Calu3 (cell line): ENCODE measurements at regions not wholly inside any gene's neighbourhood (a gene's known extent, or its start where the extent isn't known, plus 50 kb on each side); places are given as distances from the start of the nearest gene placed in this dataset.

Experiments used
- BruUV-seq: library from RNA; stranded (reverse); fragments of 400-500 nt; replicated peaks from 2 replicates; lab custom pipeline; 2021; lab: Mats Ljungman, UMichigan
- CTCF ChIA-PET: fragments of 300-600 bp; sonication (Branson Sonifier 250); formaldehyde crosslinking; loops from one replicate; lab custom pipeline; 2022; ENCODE audit warnings: antibody characterized with exemption; lab: Charles Lee
- DNase-seq: peaks from one replicate; pipeline ENCODE4 v3.0.0; 2022
- H3K27ac Mint-ChIP-seq: one replicate; pipeline ENCODE4 v1.8.0; 2022; ENCODE audit warnings: mixed read lengths; ENCODE audit not compliant: unreplicated experiment
- H3K27me3 Mint-ChIP-seq: one replicate; pipeline ENCODE4 v1.8.0; 2022; ENCODE audit warnings: mixed read lengths; ENCODE audit not compliant: unreplicated experiment
- H3K36me3 Mint-ChIP-seq: one replicate; pipeline ENCODE4 v1.8.0; 2022; ENCODE audit warnings: mild to moderate bottlenecking, moderate library complexity, mixed read lengths; ENCODE audit not compliant: insufficient read depth, unreplicated experiment
- H3K4me1 Mint-ChIP-seq: one replicate; pipeline ENCODE4 v1.8.0; 2022; ENCODE audit warnings: mild to moderate bottlenecking, low read depth, mixed read lengths; ENCODE audit not compliant: unreplicated experiment
- H3K4me3 Mint-ChIP-seq: one replicate; pipeline ENCODE4 v1.8.0; 2022; ENCODE audit warnings: mild to moderate bottlenecking, low read depth, moderate library complexity, mixed read lengths; ENCODE audit not compliant: unreplicated experiment
- H3K9me3 Mint-ChIP-seq: one replicate; pipeline ENCODE4 v1.8.0; 2022; ENCODE audit warnings: low read depth, mixed read lengths; ENCODE audit not compliant: unreplicated experiment
- intact Hi-C: fragments of 100-400 bp; cut with micrococcal nuclease; formaldehyde crosslinking; loops from one replicate; pipeline ENCODE4 v1.10.0; 2022; ENCODE audit not compliant: unreplicated experiment
- TF ChIP-seq, protein P1 (sequence below): fragments of 200-600 bp; IDR thresholded peaks from one replicate; pipeline ENCODE4 v1.8.0; 2022; ENCODE audit warnings: antibody characterized with exemption; ENCODE audit not compliant: unreplicated experiment

DNA sequence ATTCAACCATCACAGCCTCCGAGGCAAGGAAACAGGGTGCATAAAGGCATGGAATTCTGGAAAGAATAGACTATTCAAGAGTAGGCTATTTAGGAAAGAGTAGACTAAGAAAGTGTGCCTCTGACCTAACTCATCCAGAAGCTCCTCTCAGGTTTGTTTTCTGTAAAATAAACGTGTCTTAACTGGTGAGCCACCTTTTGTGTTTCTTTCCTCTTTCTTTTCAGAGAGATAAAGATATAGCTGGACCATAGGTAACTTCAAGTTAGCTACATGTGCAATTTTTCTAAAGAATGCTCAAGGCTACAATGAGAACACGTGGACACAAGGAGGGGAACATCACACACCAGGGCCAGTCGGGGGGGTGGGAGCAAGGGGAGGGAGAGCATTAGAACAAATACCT lies 577.0 kb downstream of the TYW1 start:
- no peak overlapping the region for H3K27ac Mint-ChIP-seq
- BruUV-seq = no TSS peak
- no peaks in the 10 kb centered on the region for H3K36me3 Mint-ChIP-seq
- H3K9me3 Mint-ChIP-seq = peaks cover 3% of the 10 kb centered on the region
- DNase-seq = no peak
- no peaks in the 10 kb centered on the region for H3K27me3 Mint-ChIP-seq
- no peak overlapping the region for H3K4me3 Mint-ChIP-seq
- TF ChIP-seq, protein P1, sequence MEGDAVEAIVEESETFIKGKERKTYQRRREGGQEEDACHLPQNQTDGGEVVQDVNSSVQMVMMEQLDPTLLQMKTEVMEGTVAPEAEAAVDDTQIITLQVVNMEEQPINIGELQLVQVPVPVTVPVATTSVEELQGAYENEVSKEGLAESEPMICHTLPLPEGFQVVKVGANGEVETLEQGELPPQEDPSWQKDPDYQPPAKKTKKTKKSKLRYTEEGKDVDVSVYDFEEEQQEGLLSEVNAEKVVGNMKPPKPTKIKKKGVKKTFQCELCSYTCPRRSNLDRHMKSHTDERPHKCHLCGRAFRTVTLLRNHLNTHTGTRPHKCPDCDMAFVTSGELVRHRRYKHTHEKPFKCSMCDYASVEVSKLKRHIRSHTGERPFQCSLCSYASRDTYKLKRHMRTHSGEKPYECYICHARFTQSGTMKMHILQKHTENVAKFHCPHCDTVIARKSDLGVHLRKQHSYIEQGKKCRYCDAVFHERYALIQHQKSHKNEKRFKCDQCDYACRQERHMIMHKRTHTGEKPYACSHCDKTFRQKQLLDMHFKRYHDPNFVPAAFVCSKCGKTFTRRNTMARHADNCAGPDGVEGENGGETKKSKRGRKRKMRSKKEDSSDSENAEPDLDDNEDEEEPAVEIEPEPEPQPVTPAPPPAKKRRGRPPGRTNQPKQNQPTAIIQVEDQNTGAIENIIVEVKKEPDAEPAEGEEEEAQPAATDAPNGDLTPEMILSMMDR = no peak
- intact Hi-C loops = no loop called here
- no peaks in the 10 kb centered on the region for H3K4me1 Mint-ChIP-seq
- CTCF ChIA-PET = no interaction called here

DNA sequence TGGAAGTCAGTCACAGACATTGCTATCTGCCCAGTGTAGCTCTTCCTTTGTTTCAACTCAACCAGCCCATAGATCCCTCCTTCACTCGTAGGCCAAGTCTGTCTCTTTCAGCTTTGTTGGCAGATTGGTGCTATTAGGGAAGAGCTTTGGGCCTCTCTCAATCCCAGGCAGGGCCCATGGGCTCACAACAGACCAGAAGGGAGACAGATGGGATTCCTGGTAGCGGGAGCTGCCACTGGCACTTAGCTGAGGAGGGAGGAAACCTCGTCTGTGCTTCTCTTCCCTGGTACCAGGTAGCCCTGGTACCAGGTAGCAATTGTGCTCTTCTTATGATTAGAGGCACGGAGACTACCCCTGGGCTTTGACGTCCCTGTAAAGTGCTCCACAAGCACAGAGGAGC lies 592.0 kb downstream of the TYW1 start:
- Mint-ChIP-seq H3K9me3 (peaks cover 4% of the 10 kb centered on the region), H3K4me3 (no peak overlapping the region), H3K36me3 (no peaks in the 10 kb centered on the region), H3K27me3 (no peaks in the 10 kb centered on the region), H3K27ac (no peak overlapping the region), H3K4me1 (no peaks in the 10 kb centered on the region)
- no peak for DNase-seq
- TF ChIP-seq, protein P1 = no peak
- CTCF ChIA-PET = no interaction called here
- intact Hi-C loops = no loop called here
- BruUV-seq = no TSS peak

DNA sequence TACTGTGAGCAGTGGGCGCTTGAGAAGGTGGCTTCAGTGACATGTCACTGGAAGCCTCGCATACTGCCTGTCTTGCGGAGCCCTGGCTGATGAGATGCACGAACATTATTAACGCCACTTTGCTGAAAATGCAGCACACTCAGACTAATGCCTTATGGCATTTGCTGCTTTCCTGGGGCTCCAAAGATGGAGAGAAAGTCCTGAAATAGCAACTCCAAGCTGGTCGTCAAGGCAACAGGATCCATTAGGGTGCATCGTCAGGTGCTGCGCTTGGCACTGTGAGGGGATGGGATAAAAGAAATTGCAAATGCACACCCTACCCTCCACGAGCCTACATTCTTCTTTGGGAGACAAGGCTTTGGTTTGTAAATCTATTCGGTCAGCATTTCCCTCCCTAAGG lies 592.5 kb downstream of the TYW1 start:
- BruUV-seq = no TSS peak
- CTCF ChIA-PET = no interaction called here

DNA sequence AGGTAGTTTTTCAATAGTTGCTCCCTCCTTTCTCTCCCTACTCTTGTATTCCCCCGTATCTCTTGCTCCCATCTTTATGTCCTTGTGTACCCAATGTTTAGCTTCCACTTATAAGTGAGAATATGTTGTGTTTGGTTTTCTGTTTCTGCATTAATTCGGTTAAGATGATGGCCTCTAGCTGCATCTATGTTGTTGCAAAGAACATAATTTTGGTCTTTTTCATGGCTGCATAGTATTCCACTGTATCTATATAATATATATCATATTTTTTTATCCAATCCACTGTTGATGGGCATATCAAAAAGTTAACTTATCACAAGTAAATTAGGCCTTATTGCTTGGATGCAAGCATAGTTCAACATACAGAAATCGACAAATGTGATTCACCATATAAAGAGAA lies 594.0 kb downstream of the TYW1 start:
- H3K4me3 Mint-ChIP-seq = no peak overlapping the region
- TF ChIP-seq, protein P1 = no peak
- no peaks in the 10 kb centered on the region for H3K36me3 Mint-ChIP-seq
- no peak for DNase-seq
- peaks cover 2% of the 10 kb centered on the region for H3K9me3 Mint-ChIP-seq
- H3K27me3 Mint-ChIP-seq = no peaks in the 10 kb centered on the region
- CTCF ChIA-PET = no interaction called here
- no TSS peak for BruUV-seq
- H3K4me1 Mint-ChIP-seq = no peaks in the 10 kb centered on the region
- H3K27ac Mint-ChIP-seq = no peak overlapping the region
- intact Hi-C loops = no loop called here

More for the DNA sequence above, 592.5 kb downstream of the TYW1 start:
- TF ChIP-seq, protein P1 = no peak
- DNase-seq = no peak
- Mint-ChIP-seq H3K4me1 (no peaks in the 10 kb centered on the region), H3K27ac (no peak overlapping the region), H3K9me3 (peaks cover 2% of the 10 kb centered on the region), H3K36me3 (no peaks in the 10 kb centered on the region), H3K4me3 (no peak overlapping the region), H3K27me3 (no peaks in the 10 kb centered on the region)
- intact Hi-C loops = no loop called here

DNA sequence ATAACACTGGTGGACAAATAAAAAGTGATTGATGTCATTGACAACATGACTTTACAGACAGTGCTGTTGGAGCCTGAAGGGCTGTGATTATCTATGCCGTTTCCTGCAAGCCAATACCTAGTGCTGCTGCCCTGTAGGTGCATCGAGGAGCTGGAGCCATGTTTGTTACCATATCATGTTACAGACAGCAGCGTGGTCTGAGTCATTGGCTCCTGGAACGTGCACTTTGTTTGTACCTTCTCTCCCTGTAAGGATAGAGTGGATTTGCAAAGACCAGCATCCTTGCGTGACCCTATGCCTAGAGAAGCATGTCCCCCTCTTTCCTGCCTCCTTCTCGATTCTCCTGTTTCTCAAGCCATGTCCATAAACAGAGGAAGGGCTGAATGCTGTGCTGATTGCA lies 597.2 kb downstream of the TYW1 start:
- no peak overlapping the region for H3K27ac Mint-ChIP-seq
- intact Hi-C loops = no loop called here
- H3K4me3 Mint-ChIP-seq = no peak overlapping the region
- no peaks in the 10 kb centered on the region for H3K36me3 Mint-ChIP-seq
- BruUV-seq = no TSS peak
- no peaks in the 10 kb centered on the region for H3K4me1 Mint-ChIP-seq
- no peak for DNase-seq
- CTCF ChIA-PET = no interaction called here
- TF ChIP-seq, protein P1 = no peak
- H3K9me3 Mint-ChIP-seq = peaks cover 2% of the 10 kb centered on the region
- no peaks in the 10 kb centered on the region for H3K27me3 Mint-ChIP-seq
